ENCODE measurements at regions not wholly inside any gene's neighbourhood (a gene's known extent, or its start where the extent isn't known, plus 50 kb on each side); places are given as distances from the start of the nearest gene placed in this dataset.
A peak's percentile ranks its signal among the peaks of the same experiment; 100 is the strongest.

- H3K9me3 ChIP-seq, result no peaks in the 10 kb centered on the region
- H3K27me3 ChIP-seq, result no peaks in the 10 kb centered on the region
- TF ChIP-seq POLR2A (IDR thresholded peaks at IDR 0.05), result no peak
- no peak for TF ChIP-seq CTCF (IDR thresholded peaks at IDR 0.05)
- H3K4me3 ChIP-seq, result no peak overlapping the region
- intact Hi-C loops (cut with DNase I; ENCODE audit: low total_unique reads), result no loop called here
- H3K4me1 ChIP-seq, result no peaks in the 10 kb centered on the region
- H3K27ac ChIP-seq, result no peak overlapping the region
- no peak for DNase-seq
- no peaks in the 10 kb centered on the region for H3K36me3 ChIP-seq
These were observed 116.9 kb upstream of the SLC35F3 start for GRCh38 chr1:233787599-233787998.

DNA sequence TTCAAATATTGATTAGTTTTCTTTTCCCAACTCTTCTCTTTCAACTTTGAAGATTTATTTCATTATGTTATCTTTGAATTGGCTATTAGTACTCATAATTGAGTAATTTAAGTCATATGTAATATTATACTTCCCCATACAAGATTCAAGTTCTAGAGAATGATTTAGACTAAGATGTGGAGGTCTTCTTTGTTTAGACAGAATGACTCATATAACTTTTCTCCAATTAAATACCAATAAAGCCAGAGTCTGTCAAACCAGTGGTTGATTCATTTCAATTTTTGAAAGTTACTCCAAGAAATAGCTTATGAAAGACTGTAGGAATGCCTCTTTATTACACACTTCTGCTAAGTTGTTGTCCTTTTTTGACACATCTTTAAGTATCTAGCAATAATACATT lies 115.8 kb upstream of the SLC35F3 start:
- H3K4me3 ChIP-seq, result no peak overlapping the region
- no peak for DNase-seq
- TF ChIP-seq CTCF (IDR thresholded peaks at IDR 0.05), result no peak
- TF ChIP-seq POLR2A (IDR thresholded peaks at IDR 0.05), result no peak
- no peaks in the 10 kb centered on the region for H3K36me3 ChIP-seq
- no peak overlapping the region for H3K27ac ChIP-seq
- no peaks in the 10 kb centered on the region for H3K9me3 ChIP-seq
- H3K4me1 ChIP-seq, result no peaks in the 10 kb centered on the region
- H3K27me3 ChIP-seq, result no peaks in the 10 kb centered on the region
- intact Hi-C loops (cut with DNase I; ENCODE audit: low total_unique reads), result no loop called here

DNA sequence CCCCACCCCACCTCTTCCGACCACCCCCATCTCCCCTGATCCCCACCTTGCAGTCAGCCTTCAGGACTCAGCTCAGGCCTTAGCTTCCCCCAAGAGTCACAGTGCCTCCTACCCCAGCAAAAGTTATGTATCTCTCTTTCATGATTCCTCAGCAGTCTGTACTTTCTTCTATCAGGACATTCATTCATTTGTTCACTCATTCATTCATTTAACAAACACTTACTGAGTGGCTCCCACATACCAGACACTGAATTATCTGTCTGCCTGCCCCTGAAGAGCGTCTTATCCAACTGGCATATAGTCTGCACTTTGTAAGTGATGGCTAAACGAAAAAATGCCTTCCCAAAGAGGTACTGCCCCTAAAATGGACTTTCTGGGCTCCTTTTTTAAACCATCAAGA lies 114.4 kb upstream of the SLC35F3 start:
- Histone ChIP-seq H3K36me3 (no peaks in the 10 kb centered on the region), H3K9me3 (no peaks in the 10 kb centered on the region), H3K4me3 (no peak overlapping the region), H3K27me3 (no peaks in the 10 kb centered on the region), H3K27ac (no peak overlapping the region), H3K4me1 (no peaks in the 10 kb centered on the region)
- intact Hi-C loops (cut with DNase I; ENCODE audit: low total_unique reads), result loop anchor here (10.0 kb wide), 1 partner anchor 345 kb away; no protein-coding TSS in a partner anchor
- no peak for TF ChIP-seq CTCF (IDR thresholded peaks at IDR 0.05)
- no peak for DNase-seq

DNA sequence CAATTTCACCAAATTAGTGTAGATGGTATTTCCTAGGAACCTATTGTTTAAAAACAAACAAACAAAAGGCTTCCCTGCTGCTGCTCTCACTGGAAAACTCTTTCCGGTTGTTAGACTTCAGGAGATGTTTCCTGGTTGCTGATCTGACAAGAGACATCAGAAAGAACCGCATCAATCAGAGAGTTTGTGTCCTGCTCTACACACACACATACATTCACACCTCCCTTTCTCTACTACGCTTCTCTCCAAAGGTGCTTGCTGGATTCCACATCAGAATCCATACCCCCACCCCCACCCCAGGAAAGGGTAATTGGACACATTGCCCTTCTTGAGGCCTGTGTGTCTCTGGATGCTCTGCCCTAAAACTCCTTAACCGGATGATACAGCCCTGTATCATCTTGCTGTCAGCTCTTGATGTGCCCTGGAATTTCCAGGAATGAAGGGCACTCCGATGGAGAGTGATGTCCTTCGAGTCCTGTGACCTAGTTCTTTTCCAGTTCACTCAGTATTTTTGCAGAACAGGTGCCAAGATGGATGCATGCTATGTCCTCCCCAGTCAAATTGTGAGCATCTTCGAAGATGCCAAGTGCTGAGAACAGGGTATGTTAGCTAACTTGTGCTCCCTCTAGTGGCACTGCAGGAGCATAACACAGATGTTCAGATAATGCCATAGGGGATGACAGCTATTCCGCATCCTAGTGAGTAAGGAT lies 113.7 kb upstream of the SLC35F3 start:
- no peak overlapping the region for H3K27ac ChIP-seq
- H3K4me3 ChIP-seq, result no peak overlapping the region
- no peaks in the 10 kb centered on the region for H3K36me3 ChIP-seq
- peak; percentile 26 to 31 for DNase-seq
- H3K9me3 ChIP-seq, result no peaks in the 10 kb centered on the region
- intact Hi-C loops (cut with DNase I; ENCODE audit: low total_unique reads), result loop anchor here (10.0 kb wide), 1 partner anchor 346 kb away; no protein-coding TSS in a partner anchor
- TF ChIP-seq CTCF (IDR thresholded peaks at IDR 0.05) (peak; percentile 85 to 89 (median 88)), POLR2A (IDR thresholded peaks at IDR 0.05) (no peak)
- no peaks in the 10 kb centered on the region for H3K27me3 ChIP-seq
- H3K4me1 ChIP-seq, result no peaks in the 10 kb centered on the region

DNA sequence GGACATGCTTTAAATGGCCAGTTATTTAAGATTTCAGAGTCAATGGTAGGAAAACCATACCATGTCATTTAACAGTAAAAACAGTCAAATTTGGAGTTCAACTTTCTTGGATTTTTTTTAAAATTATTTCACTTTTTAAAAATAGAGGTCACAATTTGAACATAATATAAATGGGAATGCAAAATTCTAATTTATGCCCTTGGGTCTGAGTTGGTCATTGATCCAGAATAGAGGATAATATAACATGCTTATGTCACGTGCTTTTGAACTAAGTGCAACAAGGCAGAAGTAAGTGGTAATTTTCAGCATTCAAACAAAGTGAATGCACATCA lies 113.1 kb upstream of the SLC35F3 start:
- intact Hi-C loops (cut with DNase I; ENCODE audit: low total_unique reads), result loop anchor here (10.0 kb wide), 1 partner anchor 347 kb away; no protein-coding TSS in a partner anchor
- no peak for DNase-seq
- H3K4me3 ChIP-seq, result no peak overlapping the region
- H3K27ac ChIP-seq, result no peak overlapping the region
- no peaks in the 10 kb centered on the region for H3K4me1 ChIP-seq
- no peak for TF ChIP-seq POLR2A (IDR thresholded peaks at IDR 0.05)
- no peak for TF ChIP-seq CTCF (IDR thresholded peaks at IDR 0.05)
- no peaks in the 10 kb centered on the region for H3K36me3 ChIP-seq
- H3K27me3 ChIP-seq, result no peaks in the 10 kb centered on the region
- H3K9me3 ChIP-seq, result no peaks in the 10 kb centered on the region
